ENCODE measurements at regions not wholly inside any gene's neighbourhood (a gene's known extent, or its start where the extent isn't known, plus 50 kb on each side); places are given as distances from the start of the nearest gene placed in this dataset.

- WGBS (ENCODE audit: insufficient coverage): 80% methylated on average over 1 of the region's 1 CpG
- no peaks in the 10 kb centered on the region for H3K36me3 ChIP-seq (replicated peaks in 1 of 2; ENCODE audit: control insufficient read depth in 1 of 2, insufficient read depth in 2 of 2, low read length in 2 of 2)
- H2AFZ ChIP-seq (ENCODE audit: insufficient read depth, low read depth, low read length, poor library complexity, severe bottlenecking): no peak overlapping the region
- no peak overlapping the region for H3K9ac ChIP-seq (ENCODE audit: insufficient read depth, low read length, poor library complexity, severe bottlenecking)
- H3K27me3 ChIP-seq (ENCODE audit: control insufficient read depth in 2 of 2, insufficient read depth in 2 of 2, low read length in 2 of 2): no peaks in the 10 kb centered on the region
- Mint-ChIP-seq H3K9me3 (peaks cover 0 to 3% (median 0%) of the 10 kb centered on the region in 7 donors), H3K27me3 (ENCODE audit: low read depth in 3 of 3) (peaks cover 0 to 6% (median 4%) of the 10 kb centered on the region in 3 donors), H3K4me3 (no peak overlapping the region), H3K27ac (no peak overlapping the region), H3K36me3 (no peaks in the 10 kb centered on the region), H3K4me1 (no peaks in the 10 kb centered on the region)
- intact Hi-C loops (cut with micrococcal nuclease): no loop called here
- no peak overlapping the region for H3K27ac ChIP-seq (ENCODE audit: low read depth in 1 of 2, low read length in 2 of 2)
- TF ChIP-seq, protein P1, sequence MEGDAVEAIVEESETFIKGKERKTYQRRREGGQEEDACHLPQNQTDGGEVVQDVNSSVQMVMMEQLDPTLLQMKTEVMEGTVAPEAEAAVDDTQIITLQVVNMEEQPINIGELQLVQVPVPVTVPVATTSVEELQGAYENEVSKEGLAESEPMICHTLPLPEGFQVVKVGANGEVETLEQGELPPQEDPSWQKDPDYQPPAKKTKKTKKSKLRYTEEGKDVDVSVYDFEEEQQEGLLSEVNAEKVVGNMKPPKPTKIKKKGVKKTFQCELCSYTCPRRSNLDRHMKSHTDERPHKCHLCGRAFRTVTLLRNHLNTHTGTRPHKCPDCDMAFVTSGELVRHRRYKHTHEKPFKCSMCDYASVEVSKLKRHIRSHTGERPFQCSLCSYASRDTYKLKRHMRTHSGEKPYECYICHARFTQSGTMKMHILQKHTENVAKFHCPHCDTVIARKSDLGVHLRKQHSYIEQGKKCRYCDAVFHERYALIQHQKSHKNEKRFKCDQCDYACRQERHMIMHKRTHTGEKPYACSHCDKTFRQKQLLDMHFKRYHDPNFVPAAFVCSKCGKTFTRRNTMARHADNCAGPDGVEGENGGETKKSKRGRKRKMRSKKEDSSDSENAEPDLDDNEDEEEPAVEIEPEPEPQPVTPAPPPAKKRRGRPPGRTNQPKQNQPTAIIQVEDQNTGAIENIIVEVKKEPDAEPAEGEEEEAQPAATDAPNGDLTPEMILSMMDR (IDR thresholded peaks at IDR 0.05): no peak
- no peaks in the 10 kb centered on the region for H3K9me3 ChIP-seq (replicated peaks in 1 of 2; ENCODE audit: control insufficient read depth in 1 of 2, insufficient read depth in 1 of 2, low read length in 2 of 2)
- H3K4me2 ChIP-seq (replicated peaks; ENCODE audit: extremely low read depth, low read length, poor library complexity, severe bottlenecking): no peak overlapping the region
- no peaks in the 10 kb centered on the region for H3K79me2 ChIP-seq (ENCODE audit: insufficient read depth, low read length)
- H3K4me3 ChIP-seq (replicated peaks in 1 of 3; ENCODE audit: low read depth in 2 of 3, low read length in 3 of 3): no peak overlapping the region
- H3K4me1 ChIP-seq (ENCODE audit: control insufficient read depth in 1 of 2, insufficient read depth in 2 of 2, low read length in 2 of 2): no peaks in the 10 kb centered on the region
- H4K20me1 ChIP-seq (ENCODE audit: insufficient read depth, low read length): no peaks in the 10 kb centered on the region
- no peak for DNase-seq
Measured at GRCh38 chr5:128667751-128668150, 129.7 kb upstream of the FBN2 start.

DNA sequence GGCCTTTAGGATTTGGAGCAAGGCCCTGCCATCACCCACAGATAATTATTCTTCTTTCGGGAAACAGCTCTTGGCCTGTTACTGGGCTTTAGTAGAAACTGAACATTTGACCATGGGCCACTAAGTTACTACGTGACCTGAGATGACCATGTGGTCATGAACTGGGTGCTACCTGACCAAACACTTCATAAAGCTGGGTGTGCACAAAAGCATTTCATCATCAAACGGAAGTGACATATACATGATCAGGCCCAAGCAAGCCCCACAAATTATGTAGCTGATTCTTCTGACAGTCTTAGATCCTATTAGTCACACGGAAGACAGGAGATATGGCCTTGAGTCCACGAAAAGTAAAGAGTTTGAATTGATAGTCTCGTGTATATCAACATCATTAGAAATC, 130.9 kb upstream of the FBN2 start:
- Mint-ChIP-seq H3K27me3 (ENCODE audit: low read depth in 3 of 3) (peaks cover 0 to 6% (median 4%) of the 10 kb centered on the region in 3 donors), H3K4me1 (no peaks in the 10 kb centered on the region), H3K4me3 (no peak overlapping the region), H3K36me3 (no peaks in the 10 kb centered on the region), H3K27ac (no peak overlapping the region), H3K9me3 (peaks cover 0 to 3% (median 0%) of the 10 kb centered on the region in 7 donors)
- H3K4me2 ChIP-seq (replicated peaks; ENCODE audit: extremely low read depth, low read length, poor library complexity, severe bottlenecking): no peak overlapping the region
- TF ChIP-seq, protein P1 (IDR thresholded peaks at IDR 0.05): no peak
- no peaks in the 10 kb centered on the region for H4K20me1 ChIP-seq (ENCODE audit: insufficient read depth, low read length)
- no peak for DNase-seq
- no peak overlapping the region for H3K4me3 ChIP-seq (replicated peaks in 1 of 3; ENCODE audit: low read depth in 2 of 3, low read length in 3 of 3)
- no peaks in the 10 kb centered on the region for H3K79me2 ChIP-seq (ENCODE audit: insufficient read depth, low read length)
- no peaks in the 10 kb centered on the region for H3K4me1 ChIP-seq (ENCODE audit: control insufficient read depth in 1 of 2, insufficient read depth in 2 of 2, low read length in 2 of 2)
- intact Hi-C loops (cut with micrococcal nuclease): no loop called here
- H3K27me3 ChIP-seq (ENCODE audit: control insufficient read depth in 2 of 2, insufficient read depth in 2 of 2, low read length in 2 of 2): no peaks in the 10 kb centered on the region
- H3K9ac ChIP-seq (ENCODE audit: insufficient read depth, low read length, poor library complexity, severe bottlenecking): no peak overlapping the region
- no peak overlapping the region for H3K27ac ChIP-seq (ENCODE audit: low read depth in 1 of 2, low read length in 2 of 2)
- 100% methylated on average over 2 of the region's 6 CpGs for WGBS (ENCODE audit: insufficient coverage)
- H3K9me3 ChIP-seq (replicated peaks in 1 of 2; ENCODE audit: control insufficient read depth in 1 of 2, insufficient read depth in 1 of 2, low read length in 2 of 2): no peaks in the 10 kb centered on the region
- no peak overlapping the region for H2AFZ ChIP-seq (ENCODE audit: insufficient read depth, low read depth, low read length, poor library complexity, severe bottlenecking)
- no peaks in the 10 kb centered on the region for H3K36me3 ChIP-seq (replicated peaks in 1 of 2; ENCODE audit: control insufficient read depth in 1 of 2, insufficient read depth in 2 of 2, low read length in 2 of 2)
